Muscle layer of duodenum (tissue), 2 donors: ENCODE measurements at regions not wholly inside any gene's neighbourhood (a gene's known extent, or its start where the extent isn't known, plus 50 kb on each side); places are given as distances from the start of the nearest gene placed in this dataset.

ENCODE experiments used
- H3K27ac ChIP-seq: one replicate; pipeline ENCODE4 v1.7.0; 2013; ENCODE audit warnings: mild to moderate bottlenecking, low read length
- H3K27me3 ChIP-seq: one replicate; pipeline ENCODE4 v1.7.0; 2013; ENCODE audit warnings: low read depth, mild to moderate bottlenecking, control low read depth, low read length
- H3K36me3 ChIP-seq, 2 donors: one replicate each; pipeline ENCODE4 v1.7.0; 2013; ENCODE audit warnings: low read length in 2 of 2, control low read depth in 1 of 2, mild to moderate bottlenecking in 1 of 2; ENCODE audit not compliant: insufficient read depth in 2 of 2, control insufficient read depth in 1 of 2
- H3K4me1 ChIP-seq, 2 donors: one replicate each; pipeline ENCODE4 v1.7.0; 2013; ENCODE audit warnings: low read length in 2 of 2, mild to moderate bottlenecking in 2 of 2, control low read depth in 1 of 2, moderate library complexity in 1 of 2; ENCODE audit not compliant: insufficient read depth in 2 of 2, control insufficient read depth in 1 of 2
- H3K4me3 ChIP-seq, 2 donors: one replicate each; pipeline ENCODE4 v1.7.0; 2013; ENCODE audit warnings: low read length in 2 of 2, low read depth in 1 of 2, mild to moderate bottlenecking in 1 of 2
- H3K9me3 ChIP-seq, 2 donors: one replicate each; pipeline ENCODE4 v1.7.0; 2013; ENCODE audit warnings: low read length in 2 of 2, control low read depth in 1 of 2, mild to moderate bottlenecking in 1 of 2; ENCODE audit not compliant: control insufficient read depth in 1 of 2
- donor health status: healthy.

DNA sequence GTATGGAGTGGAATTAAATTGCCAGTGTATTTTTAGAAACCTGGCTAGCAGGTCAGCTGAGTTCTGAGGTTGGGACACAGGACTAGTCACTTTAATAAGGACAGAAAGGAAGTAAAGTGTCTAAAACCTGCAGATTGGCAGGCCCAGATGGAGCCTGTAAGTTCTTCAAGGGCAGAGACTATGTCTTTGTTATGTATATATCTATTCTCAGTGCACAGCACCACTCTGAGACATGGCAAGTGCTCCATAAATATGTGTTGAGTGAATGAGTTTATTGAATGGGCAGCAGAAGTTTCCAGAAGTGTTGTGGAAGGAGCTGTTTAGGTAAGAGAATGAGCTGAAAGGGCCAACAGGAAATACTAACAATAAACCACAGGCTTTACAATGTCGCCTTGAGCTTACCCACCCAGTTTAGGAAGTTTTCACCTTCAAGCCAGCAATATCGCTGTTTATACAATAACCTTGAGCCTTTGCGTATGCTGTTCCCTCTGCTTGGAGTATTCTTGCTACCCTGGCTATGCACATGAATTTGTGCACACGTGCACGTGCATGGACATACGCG is 109.5 kb upstream of the TMPO start:
- H3K27ac ChIP-seq: no peak overlapping the region
- peaks cover 0 to 6% of the 10 kb centered on the region in 2 donors for H3K9me3 ChIP-seq
- H3K4me1 ChIP-seq: no peaks in the 10 kb centered on the region
- no peaks in the 10 kb centered on the region for H3K27me3 ChIP-seq
- H3K4me3 ChIP-seq: no peak overlapping the region
- H3K36me3 ChIP-seq: no peaks in the 10 kb centered on the region

DNA sequence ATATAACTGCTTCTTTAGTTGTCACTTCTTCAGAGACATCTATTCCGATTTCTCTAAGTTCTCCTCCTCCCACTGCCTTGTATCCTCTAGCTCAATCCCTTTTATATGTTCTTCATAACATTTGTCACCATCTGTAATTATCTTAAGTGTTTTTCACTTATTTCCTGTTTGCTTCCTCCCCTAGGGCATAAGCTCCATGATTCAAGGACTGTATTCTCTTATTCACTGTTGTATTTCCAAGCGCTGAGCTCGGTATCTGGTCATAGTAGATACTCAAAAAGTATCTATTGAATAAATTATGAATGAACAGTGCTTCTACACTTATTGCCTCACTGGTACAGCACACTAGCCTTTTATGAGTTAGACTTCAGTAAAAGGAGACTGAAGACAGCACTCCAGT is 109.0 kb upstream of the TMPO start:
- no peak overlapping the region for H3K4me3 ChIP-seq
- no peaks in the 10 kb centered on the region for H3K27me3 ChIP-seq
- peaks cover 0 to 6% of the 10 kb centered on the region in 2 donors for H3K9me3 ChIP-seq
- no peaks in the 10 kb centered on the region for H3K4me1 ChIP-seq
- no peak overlapping the region for H3K27ac ChIP-seq
- no peaks in the 10 kb centered on the region for H3K36me3 ChIP-seq

DNA sequence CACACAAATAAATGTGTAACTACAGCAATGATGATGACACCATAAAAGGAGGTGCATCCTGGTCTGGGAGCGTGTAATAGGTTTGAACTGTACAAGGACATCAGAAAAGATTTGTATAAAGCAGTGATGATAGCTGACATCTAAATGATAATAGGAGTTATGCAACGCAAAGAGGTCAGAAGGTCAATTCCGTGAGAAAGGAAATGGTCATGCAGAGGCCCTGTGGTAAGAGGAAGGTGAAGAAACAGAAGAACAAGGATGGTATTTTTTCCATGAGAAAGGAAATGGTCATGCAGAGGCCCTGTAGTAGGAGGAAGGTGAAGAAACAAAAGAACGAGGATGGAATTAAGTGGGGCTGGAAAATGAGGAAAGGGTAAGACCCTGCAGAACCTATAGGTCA is 106.7 kb upstream of the TMPO start:
- Histone ChIP-seq H3K36me3 (no peaks in the 10 kb centered on the region), H3K27ac (no peak overlapping the region), H3K4me3 (no peak overlapping the region), H3K27me3 (no peaks in the 10 kb centered on the region), H3K4me1 (no peaks in the 10 kb centered on the region), H3K9me3 (peaks cover 0 to 6% of the 10 kb centered on the region in 2 donors)

DNA sequence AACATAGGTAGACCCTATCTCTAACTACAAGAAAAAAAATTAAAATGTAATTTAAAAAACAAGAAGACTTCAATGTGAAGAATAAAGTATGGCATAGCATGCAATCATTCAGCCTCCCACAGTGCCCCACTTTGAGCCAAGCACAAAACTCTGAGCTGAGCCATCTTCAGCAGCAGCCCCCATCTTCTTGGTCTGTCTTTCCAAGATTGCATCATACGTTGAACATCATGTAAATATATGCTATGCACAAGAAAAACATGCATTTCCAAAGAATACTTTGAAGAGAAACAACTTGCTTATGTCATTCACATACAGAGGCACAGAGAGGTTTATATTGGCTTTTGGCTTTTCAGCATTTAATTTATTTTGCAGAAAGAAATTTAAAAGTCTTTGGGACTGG is 105.8 kb upstream of the TMPO start:
- H3K27ac ChIP-seq: no peak overlapping the region

DNA sequence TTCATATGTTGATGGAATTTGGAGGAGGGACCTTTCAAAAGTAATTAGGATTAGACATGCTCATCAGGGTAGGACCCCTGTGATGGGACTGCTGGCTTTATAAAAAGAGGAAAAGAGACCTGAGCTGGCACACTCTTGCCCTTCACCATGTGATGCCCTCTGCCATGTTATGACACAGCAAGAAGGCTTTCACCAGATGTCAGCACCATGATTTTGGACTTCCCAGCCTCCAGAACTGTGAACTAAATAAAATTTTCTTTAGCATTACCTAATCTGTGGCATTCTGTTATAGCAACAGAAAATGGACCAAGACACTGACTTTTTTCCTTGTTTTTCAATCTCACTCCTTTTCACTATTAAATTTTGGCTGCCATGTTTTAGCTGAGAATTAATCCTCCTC is 105.0 kb upstream of the TMPO start:
- Histone ChIP-seq H3K36me3 (no peaks in the 10 kb centered on the region), H3K27me3 (no peaks in the 10 kb centered on the region), H3K27ac (no peak overlapping the region), H3K9me3 (peaks cover 0 to 6% of the 10 kb centered on the region in 2 donors), H3K4me1 (no peaks in the 10 kb centered on the region), H3K4me3 (no peak overlapping the region)

More for the DNA sequence above, 105.8 kb upstream of the TMPO start:
- H3K27me3 ChIP-seq: no peaks in the 10 kb centered on the region
- peaks cover 0 to 6% of the 10 kb centered on the region in 2 donors for H3K9me3 ChIP-seq
- no peaks in the 10 kb centered on the region for H3K36me3 ChIP-seq
- H3K4me3 ChIP-seq: no peak overlapping the region
- no peaks in the 10 kb centered on the region for H3K4me1 ChIP-seq

DNA sequence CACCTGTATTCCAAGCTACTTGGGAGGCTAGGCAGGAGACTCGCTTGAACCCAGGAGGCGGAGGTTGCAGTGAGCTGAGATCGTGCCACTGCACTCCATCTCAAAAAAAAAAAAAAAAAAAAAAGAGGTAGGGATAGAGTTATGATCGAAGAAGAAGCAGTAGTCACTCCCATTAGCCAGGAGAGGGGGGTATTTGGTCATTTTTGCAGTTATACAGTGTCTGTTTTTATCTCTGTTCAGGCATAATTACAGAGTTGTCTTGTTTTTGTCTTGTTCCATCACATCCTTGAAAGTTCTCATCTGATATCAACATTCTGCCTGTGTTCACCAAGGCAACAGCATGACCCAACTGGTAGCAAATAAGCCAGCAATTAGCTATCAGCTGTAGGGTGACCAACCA is 98.5 kb upstream of the TMPO start:
- Histone ChIP-seq H3K27ac (no peak overlapping the region), H3K4me1 (peaks cover 6 to 22% of the 10 kb centered on the region in 2 donors), H3K36me3 (no peaks in the 10 kb centered on the region), H3K9me3 (no peaks in the 10 kb centered on the region), H3K27me3 (no peaks in the 10 kb centered on the region), H3K4me3 (no peak overlapping the region)

DNA sequence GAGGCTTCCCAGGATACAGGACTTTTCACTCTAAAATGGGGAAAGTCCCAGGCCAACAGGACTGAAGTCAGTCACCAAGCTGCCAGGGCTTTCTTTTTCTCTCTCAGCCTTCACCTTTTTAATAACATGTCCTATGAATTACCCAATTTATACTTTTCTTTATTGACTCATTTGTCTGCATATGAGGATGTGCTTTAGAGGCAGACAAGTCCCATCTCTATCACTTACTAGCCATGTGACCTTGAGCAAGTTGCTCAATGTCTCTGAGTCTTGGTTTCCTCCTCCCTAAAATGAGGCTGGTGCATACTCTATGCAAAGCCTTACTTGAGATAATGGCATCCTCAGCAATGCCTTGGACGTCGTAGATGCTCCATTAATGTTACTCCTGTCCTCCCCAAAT is 98.1 kb upstream of the TMPO start:
- Histone ChIP-seq H3K36me3 (no peaks in the 10 kb centered on the region), H3K4me1 (peaks cover 6 to 22% of the 10 kb centered on the region in 2 donors), H3K27me3 (no peaks in the 10 kb centered on the region), H3K4me3 (no peak overlapping the region), H3K9me3 (no peaks in the 10 kb centered on the region), H3K27ac (no peak overlapping the region)

DNA sequence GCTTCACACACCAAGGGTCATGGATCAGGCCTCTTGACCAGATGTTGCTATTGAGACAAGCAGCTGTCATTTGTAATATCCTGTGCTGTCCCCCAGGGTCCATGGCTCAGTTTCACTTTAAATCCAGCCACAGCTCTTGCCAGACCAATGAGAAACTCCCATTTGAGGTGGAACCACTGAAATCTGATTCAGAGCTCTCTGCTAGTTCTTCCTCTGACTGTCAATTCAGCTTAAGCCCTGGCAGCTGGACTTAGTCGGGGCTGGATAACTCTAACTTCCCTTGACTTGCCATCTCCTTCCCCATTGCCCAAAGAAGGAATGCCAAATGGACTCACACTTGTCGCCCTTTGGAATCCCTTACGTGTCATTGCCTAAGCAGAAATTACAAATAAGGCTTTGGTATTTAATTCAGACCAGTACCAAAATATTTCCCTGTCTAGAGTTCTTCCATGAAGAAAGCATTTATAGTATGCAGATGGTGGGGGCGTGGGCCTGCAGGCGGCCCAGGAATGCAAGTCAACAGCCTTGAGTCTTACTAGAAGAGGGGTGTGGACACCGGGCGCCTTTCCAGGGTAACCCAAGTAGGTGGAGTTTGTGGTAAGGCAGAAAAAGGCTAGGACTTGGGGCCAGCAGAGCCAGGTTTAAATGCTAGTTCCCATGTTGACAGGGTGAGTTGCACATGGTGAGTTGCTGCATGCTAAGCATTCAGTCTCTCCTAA is 96.9 kb upstream of the TMPO start:
- Histone ChIP-seq H3K27ac (peak overlapping the region; percentile 3), H3K4me1 (peaks cover 6 to 22% of the 10 kb centered on the region in 2 donors)

DNA sequence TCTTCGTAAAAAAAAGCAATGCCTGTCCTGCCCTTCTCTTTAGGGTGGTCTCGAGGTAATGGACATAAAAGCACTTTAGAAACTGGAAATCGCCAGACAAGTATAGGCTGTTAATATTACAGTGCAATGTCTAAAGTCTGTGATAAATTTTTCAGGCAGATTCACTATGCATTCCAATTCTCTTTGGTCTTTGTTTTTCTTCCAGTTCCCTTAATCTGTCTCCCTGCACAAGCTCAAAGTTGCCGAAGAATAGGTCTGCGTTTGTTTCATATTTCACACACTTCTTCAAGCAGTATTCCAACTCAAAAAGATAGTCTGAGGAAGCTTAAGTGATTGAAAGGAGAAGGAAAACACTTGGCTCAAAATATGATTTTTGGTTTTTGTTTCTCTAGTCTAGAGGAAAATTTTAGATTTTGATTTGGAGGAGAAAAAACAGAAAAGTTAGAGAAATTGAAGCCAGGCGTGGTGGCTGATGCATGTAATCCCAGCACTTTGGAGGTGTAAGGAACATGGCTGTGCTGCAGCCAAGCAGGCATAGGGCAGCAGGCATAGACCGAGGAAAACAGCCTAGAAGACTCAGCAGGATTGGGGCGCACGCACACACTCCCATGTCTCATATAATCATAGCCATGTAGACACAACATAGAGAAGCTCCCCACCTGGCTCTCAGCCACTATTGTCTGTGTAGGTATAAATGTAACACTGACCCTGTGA is 96.2 kb upstream of the TMPO start:
- no peak overlapping the region for H3K4me3 ChIP-seq
- peak overlapping the region; percentile 3 for H3K27ac ChIP-seq
- H3K4me1 ChIP-seq: peaks cover 6 to 22% of the 10 kb centered on the region in 2 donors
- H3K27me3 ChIP-seq: no peaks in the 10 kb centered on the region
- H3K9me3 ChIP-seq: no peaks in the 10 kb centered on the region
- no peaks in the 10 kb centered on the region for H3K36me3 ChIP-seq

More for the DNA sequence above, 96.9 kb upstream of the TMPO start:
- Histone ChIP-seq H3K9me3 (no peaks in the 10 kb centered on the region), H3K27me3 (no peaks in the 10 kb centered on the region), H3K36me3 (no peaks in the 10 kb centered on the region), H3K4me3 (no peak overlapping the region)

DNA sequence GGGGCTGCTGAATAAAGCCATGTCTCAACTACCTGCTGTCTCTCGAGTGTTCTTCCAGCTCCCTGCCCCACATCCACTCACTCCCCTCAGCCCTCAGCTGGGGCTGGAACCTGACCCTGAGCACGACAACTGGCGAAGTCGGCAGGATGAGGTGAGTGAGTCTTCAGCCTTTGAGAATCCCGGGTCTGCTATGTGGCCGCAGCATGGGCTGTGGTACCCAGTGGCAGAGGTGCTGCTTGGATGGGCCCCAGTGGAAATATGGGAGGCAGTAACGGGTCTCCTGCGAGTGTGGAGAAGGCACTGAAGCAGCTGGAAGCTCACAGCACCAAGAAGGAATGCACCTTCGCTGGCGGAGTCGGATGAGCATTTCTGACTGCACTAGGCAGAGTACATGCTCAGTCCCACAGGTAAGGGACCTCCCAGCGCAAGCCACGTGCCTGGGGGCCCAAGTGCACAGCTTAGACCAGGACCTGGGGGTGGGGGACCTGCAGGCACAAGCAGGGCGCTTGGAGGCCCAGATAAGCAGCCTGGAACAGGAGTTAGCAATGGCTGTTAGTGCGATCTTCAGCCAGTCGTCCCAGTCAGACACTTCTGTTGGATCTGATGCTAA is 95.5 kb upstream of the TMPO start:
- Histone ChIP-seq H3K27me3 (no peaks in the 10 kb centered on the region), H3K4me3 (no peak overlapping the region), H3K9me3 (no peaks in the 10 kb centered on the region), H3K27ac (no peak overlapping the region), H3K36me3 (no peaks in the 10 kb centered on the region), H3K4me1 (peaks cover 12 to 26% of the 10 kb centered on the region in 2 donors)

DNA sequence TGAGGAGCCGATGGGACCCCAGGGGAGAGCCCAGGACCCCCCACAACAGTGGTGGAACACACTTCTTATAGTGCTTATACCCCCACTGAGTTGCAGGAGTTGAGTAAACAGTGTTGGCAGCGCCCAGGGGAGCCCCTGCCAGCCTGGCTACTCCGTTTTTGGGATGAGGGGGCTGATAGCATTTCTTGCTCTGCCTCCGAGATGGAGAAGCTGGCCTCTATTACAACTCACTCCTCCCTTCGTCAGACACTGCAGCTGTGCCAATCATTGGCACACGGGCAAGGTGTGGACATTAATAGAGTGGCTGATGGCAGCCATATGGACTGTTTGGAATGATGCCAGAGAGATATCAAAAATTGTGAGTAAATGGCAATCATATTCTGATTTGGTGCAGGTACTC is 94.9 kb upstream of the TMPO start:
- Histone ChIP-seq H3K27ac (no peak overlapping the region), H3K4me1 (peaks cover 15 to 28% of the 10 kb centered on the region in 2 donors), H3K9me3 (no peaks in the 10 kb centered on the region)

More for the DNA sequence above, 94.9 kb upstream of the TMPO start:
- Histone ChIP-seq H3K36me3 (no peaks in the 10 kb centered on the region), H3K4me3 (no peak overlapping the region), H3K27me3 (no peaks in the 10 kb centered on the region)
